ENCODE measurements at regions not wholly inside any gene's neighbourhood (a gene's known extent, or its start where the extent isn't known, plus 50 kb on each side); places are given as distances from the start of the nearest gene placed in this dataset.
"Not testable (repeated sequence)": the region's sequence is repeated elsewhere in the genome, so short reads cannot be mapped to it uniquely, and the experiment has no call there.

DNA sequence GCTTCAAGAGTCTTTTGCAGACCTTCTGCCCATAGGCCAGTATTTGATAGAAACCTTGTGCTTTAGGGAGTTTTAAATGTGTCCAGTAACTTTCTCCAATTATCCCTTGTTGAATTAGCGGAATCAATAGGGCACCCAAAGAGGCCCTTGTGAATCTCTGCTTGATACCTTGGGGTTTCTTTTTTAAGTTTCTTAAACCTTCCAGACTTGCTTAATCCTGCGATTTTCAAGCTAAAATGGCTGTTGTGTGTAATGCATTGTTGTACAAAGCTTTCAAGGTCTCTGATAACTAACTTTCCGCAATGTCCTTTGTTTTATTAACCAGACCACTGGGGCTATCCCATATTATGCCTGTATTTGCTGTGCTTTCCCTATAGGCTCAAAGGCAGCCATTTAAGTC lies 577.4 kb upstream of the RORB start:
- TF ChIP-seq, protein P1, sequence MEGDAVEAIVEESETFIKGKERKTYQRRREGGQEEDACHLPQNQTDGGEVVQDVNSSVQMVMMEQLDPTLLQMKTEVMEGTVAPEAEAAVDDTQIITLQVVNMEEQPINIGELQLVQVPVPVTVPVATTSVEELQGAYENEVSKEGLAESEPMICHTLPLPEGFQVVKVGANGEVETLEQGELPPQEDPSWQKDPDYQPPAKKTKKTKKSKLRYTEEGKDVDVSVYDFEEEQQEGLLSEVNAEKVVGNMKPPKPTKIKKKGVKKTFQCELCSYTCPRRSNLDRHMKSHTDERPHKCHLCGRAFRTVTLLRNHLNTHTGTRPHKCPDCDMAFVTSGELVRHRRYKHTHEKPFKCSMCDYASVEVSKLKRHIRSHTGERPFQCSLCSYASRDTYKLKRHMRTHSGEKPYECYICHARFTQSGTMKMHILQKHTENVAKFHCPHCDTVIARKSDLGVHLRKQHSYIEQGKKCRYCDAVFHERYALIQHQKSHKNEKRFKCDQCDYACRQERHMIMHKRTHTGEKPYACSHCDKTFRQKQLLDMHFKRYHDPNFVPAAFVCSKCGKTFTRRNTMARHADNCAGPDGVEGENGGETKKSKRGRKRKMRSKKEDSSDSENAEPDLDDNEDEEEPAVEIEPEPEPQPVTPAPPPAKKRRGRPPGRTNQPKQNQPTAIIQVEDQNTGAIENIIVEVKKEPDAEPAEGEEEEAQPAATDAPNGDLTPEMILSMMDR (IDR thresholded peaks at IDR 0.05; ENCODE audit: borderline replicate concordance, control extremely low read depth, extremely low read depth, insufficient read depth, missing control alignments), result no peak
- in situ Hi-C loops (cut with MboI; ENCODE audit: low sequenced_read_pairs, unreplicated experiment), result no loop called here
- DNase-seq (ENCODE audit: low spot score), result no peak

DNA sequence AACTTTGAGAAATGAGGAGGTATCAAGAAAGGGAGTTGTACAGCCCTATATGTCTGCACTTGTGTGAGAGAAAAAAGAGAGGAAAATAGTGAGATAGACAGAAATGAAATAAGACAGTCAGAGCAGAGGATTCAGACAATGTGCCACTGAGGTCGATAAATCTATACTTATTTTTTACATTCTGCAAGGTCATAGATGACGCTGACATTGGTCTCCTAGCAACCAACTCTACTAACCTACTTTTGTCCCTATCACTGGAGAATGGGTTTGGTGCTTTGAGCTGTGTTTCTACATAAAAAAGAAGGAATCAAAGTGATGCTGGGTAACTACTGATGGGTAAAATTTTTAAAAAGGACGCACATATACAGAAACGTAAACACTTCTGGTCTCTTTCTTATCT lies 573.3 kb upstream of the RORB start:
- no peak for DNase-seq (ENCODE audit: low spot score)

DNA sequence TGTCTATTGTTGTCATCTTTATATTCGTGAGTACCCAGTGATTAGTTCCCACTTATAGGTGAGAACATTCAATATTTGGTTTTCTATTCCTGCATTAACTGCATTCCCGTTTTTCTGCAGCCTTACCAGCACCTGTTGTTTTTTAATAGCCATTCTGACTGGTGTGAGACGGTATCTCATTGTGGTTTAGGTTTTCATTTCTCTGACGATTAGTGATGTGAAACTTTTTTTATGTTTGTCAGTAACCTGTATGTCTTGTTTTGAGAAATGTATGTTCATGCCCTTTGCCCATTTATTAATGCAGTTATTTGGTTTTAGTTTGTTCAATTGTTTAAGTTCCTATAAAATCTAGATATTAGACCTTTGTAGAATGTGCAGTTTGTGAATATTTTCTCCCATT lies 546.0 kb upstream of the RORB start:
- in situ Hi-C loops (cut with MboI; ENCODE audit: low sequenced_read_pairs, unreplicated experiment), result no loop called here
- TF ChIP-seq, protein P1 (IDR thresholded peaks at IDR 0.05; ENCODE audit: borderline replicate concordance, control extremely low read depth, extremely low read depth, insufficient read depth, missing control alignments), result no peak
- no peak for DNase-seq (ENCODE audit: low spot score)

More for the DNA sequence above, 573.3 kb upstream of the RORB start:
- TF ChIP-seq, protein P1 (IDR thresholded peaks at IDR 0.05; ENCODE audit: borderline replicate concordance, control extremely low read depth, extremely low read depth, insufficient read depth, missing control alignments), result no peak
- in situ Hi-C loops (cut with MboI; ENCODE audit: low sequenced_read_pairs, unreplicated experiment), result no loop called here

DNA sequence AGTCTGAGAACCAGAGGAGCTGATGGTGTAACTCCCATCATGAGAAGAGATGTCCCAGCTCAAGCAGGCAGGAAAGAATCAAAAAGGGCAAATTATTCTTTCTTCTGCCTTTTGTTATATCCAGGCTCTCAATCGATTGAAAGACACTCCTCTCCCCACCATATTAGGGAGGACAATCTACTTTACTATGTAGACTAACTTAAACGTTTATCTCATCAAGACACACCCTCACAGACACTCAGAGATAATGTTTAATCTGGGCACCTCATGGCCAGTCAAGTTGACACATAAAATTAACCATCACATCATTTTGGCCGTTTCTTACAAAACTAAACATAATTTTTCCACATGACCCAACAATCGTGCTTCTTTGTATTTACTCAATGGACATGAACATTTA lies 534.3 kb upstream of the RORB start:
- no peak for DNase-seq (ENCODE audit: low spot score)
- TF ChIP-seq, protein P1 (IDR thresholded peaks at IDR 0.05; ENCODE audit: borderline replicate concordance, control extremely low read depth, extremely low read depth, insufficient read depth, missing control alignments), result no peak
- in situ Hi-C loops (cut with MboI; ENCODE audit: low sequenced_read_pairs, unreplicated experiment), result no loop called here

DNA sequence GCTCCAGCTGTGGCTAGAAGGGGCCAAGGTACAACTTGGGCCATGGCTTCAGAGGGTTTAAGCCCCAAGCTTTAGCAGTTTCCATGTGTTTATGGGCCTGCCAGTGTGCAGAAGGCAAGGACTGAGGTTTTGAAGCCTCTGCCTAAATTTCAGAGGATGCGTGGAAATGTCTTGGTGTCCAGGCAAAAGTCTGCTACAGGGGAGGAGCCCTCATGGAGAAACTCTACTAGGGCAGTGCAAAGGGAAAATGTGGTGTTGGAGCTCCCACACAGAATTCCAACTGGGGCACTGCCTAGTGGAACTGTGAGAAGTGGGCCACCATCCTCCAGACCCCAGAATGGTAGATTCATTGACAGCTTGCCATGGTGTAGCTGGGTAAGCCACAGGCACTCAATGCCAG lies 527.2 kb upstream of the RORB start:
- in situ Hi-C loops (cut with MboI; ENCODE audit: low sequenced_read_pairs, unreplicated experiment), result no loop called here
- TF ChIP-seq, protein P1 (IDR thresholded peaks at IDR 0.05; ENCODE audit: borderline replicate concordance, control extremely low read depth, extremely low read depth, insufficient read depth, missing control alignments), result no peak
- DNase-seq (ENCODE audit: low spot score), result no peak

DNA sequence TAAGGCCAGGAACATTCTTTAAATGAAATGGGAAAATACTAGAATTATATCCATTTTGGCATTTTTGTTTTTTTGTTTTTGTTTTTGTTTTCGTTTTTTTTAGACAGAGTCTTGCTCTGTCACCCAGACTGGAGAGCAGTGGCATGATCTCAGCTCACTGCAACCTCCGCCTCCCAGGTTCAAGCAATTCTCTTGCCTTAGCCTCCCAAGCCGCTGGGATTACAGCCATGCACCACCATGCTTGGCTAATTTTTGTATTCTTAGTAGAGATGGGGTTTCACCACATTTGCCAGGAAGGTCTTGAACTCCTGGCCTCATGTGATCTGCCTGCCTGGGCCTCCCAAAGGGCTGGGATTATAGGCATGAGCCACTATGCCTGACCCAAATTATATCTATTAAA lies 520.7 kb upstream of the RORB start:
- in situ Hi-C loops (cut with MboI; ENCODE audit: low sequenced_read_pairs, unreplicated experiment); DNase-seq (ENCODE audit: low spot score): not testable (repeated sequence)

DNA sequence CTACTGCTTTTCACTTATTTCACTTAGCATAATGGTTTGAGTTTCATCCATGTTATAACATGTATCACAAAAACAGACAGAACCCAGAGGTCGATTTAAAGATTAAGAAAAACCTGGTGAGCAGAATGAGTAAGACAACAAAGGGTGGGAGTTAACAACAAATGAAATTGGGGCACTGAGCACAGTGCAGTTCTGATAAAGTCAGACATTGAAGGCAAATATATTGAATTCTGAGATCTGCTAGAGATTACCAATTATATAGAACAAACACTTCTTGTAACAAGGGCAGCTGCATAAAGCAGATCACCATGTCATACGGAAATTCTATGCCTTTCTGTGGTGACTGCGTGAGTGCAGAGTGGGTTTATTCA lies 517.3 kb upstream of the RORB start:
- no peak for DNase-seq (ENCODE audit: low spot score)
- TF ChIP-seq, protein P1 (IDR thresholded peaks at IDR 0.05; ENCODE audit: borderline replicate concordance, control extremely low read depth, extremely low read depth, insufficient read depth, missing control alignments), result no peak
- in situ Hi-C loops (cut with MboI; ENCODE audit: low sequenced_read_pairs, unreplicated experiment), result no loop called here
